Breast epithelium (tissue), 3 donors: ENCODE measurements at regions not wholly inside any gene's neighbourhood (a gene's known extent, or its start where the extent isn't known, plus 50 kb on each side); places are given as distances from the start of the nearest gene placed in this dataset.

Experiments
- POLR2A ChIP-seq: fragments of 450-650 bp; IDR thresholded peaks from one replicate; pipeline ENCODE4 v1.6.1; 2016; ENCODE audit warnings: antibody characterized with exemption, mild to moderate bottlenecking, moderate library complexity
- TF ChIP-seq, protein P1 (sequence below), 3 donors: fragments of 450-650 bp; IDR thresholded peaks; one replicate each; pipeline ENCODE4 v1.5.1; 2016 to 2017; ENCODE audit warnings: antibody characterized with exemption in 3 of 3, mild to moderate bottlenecking in 3 of 3, moderate library complexity in 3 of 3

GRCh38 chr5:17018871-17019270, 82.8 kb upstream of the MYO10 start:
- TF ChIP-seq, protein P1, sequence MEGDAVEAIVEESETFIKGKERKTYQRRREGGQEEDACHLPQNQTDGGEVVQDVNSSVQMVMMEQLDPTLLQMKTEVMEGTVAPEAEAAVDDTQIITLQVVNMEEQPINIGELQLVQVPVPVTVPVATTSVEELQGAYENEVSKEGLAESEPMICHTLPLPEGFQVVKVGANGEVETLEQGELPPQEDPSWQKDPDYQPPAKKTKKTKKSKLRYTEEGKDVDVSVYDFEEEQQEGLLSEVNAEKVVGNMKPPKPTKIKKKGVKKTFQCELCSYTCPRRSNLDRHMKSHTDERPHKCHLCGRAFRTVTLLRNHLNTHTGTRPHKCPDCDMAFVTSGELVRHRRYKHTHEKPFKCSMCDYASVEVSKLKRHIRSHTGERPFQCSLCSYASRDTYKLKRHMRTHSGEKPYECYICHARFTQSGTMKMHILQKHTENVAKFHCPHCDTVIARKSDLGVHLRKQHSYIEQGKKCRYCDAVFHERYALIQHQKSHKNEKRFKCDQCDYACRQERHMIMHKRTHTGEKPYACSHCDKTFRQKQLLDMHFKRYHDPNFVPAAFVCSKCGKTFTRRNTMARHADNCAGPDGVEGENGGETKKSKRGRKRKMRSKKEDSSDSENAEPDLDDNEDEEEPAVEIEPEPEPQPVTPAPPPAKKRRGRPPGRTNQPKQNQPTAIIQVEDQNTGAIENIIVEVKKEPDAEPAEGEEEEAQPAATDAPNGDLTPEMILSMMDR (IDR thresholded peaks at IDR 0.05), result no peak
- no peak for TF ChIP-seq POLR2A
